SKM-1 treated with dmso at 0.1 percent for 144 hours (cell line): ENCODE measurements at regions not wholly inside any gene's neighbourhood (a gene's known extent, or its start where the extent isn't known, plus 50 kb on each side); places are given as distances from the start of the nearest gene placed in this dataset.

Experiments
- DNase-seq: peaks from one replicate; lab custom pipeline; 2025; ENCODE audit not compliant: unreplicated experiment; lab: John Stamatoyannopoulos, UW

DNA sequence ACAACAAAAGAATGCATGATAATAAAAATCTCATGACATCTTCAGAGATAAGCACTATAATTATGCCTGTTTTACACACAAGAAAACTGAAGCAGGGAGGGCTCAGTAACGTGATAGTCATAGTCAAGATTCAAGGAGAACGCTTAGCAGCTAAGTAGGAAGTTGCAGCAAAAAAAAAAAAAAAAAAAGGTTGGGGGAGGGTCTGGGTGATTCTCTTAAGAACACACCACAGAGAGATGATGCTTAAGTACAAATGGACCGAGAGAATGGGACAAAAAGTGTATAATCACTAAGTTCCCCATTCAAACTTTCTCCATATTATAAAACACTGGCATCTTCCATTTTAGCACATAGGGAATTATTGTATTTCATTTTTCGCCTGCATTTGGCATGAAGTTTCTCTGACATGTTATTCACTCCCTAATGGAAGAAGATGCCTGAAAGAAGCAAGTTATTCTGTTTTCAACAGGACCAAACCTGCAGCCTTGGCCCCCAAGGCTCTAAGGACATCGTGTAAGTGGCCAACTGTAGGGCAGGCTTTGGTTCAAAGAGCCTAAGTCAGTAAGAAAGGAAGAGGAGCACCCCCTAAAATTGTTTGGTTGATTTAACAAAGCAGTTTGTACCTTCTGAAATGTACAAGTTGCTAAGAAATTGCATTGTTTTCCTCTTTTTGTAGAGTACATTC is 142.9 kb upstream of the TMPO start:
- DNase-seq: no peak

DNA sequence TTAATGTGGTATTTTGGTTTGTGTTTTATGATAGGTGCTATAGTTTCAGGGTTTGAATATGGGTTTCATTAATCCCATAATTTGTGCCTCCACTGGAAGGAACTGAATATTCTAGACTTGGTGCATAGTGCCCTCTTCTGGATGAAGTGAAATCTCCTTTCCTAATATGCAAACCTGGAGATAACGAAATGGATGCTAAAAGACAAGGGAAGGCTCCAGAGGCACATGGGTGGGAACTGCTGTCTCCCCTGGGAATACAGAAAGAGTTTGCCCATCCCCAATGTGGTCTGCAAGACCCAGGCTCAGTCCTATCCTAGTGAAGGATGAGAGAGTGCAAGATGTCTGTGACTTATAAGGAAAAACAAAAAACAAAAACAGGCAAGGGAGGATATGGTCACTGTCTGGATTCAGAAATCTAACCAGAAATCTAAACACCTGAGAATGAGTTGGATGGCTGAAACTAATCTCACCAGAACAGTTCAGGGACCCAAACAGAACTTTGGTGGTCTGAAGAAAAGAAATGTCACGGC is 142.3 kb upstream of the TMPO start:
- DNase-seq: peak; percentile 16

GRCh38 chr12:98374007-98374406 is 141.4 kb upstream of the TMPO start:
- no peak for DNase-seq

DNA sequence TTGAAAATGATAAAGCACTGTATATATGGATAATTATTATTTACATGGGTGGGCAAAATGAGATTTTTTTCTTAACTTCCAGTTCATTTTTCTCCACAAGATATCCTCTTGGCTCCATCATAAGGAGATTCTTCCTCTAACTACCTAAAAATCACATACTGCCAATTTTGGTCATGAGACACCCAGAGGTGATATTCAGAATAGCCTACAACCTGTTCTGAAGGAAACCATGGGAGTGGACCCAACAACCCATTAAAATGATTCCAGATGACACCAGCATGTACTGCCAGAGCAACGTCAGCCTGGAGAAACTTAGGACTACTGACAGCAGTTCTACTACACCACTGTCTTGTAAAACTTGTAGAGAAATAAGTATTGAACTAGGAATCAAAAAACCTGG is 136.3 kb upstream of the TMPO start:
- no peak for DNase-seq

- no peak for DNase-seq
These were observed 129.7 kb upstream of the TMPO start for GRCh38 chr12:98385641-98386040.

GRCh38 chr12:98387444-98387843 is 127.9 kb upstream of the TMPO start:
- DNase-seq: no peak

DNA sequence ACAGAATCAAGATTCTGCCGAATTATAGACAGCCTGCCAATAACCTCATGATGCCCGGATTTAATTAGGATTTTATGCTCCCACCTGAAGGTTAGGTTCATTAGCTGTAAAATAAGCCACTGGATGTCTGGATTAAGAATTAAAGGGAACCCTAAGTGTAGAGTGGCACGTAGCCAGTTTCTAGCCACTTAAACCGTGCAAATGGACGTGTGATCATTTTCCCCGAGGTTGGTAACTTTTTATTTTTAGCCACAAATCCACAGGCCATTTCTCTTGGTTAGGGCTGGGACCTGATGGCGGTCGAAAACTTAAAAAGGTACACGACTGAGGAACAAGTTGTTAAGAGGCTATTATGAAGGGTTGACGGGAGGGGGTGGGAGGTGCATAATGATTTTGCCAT is 127.3 kb upstream of the TMPO start:
- no peak for DNase-seq

DNA sequence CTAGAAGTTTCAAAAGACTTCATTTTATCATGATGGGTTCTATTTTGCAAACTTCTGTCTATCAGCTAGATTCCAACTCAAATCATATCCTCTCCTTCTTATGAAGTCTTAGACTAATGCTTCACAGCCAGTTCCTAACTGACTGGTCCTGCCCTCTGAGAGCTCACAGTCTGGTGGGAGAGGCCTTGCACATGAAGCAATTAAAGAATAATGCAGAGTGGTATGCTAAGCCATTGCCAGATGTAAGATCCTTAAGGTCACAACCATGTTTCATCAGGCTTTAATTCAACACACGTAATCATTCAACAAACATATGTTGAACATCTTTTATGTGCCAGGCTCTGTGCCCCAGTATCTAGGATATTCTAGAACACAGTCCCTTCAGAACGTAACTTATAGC is 125.8 kb upstream of the TMPO start:
- DNase-seq: no peak

DNA sequence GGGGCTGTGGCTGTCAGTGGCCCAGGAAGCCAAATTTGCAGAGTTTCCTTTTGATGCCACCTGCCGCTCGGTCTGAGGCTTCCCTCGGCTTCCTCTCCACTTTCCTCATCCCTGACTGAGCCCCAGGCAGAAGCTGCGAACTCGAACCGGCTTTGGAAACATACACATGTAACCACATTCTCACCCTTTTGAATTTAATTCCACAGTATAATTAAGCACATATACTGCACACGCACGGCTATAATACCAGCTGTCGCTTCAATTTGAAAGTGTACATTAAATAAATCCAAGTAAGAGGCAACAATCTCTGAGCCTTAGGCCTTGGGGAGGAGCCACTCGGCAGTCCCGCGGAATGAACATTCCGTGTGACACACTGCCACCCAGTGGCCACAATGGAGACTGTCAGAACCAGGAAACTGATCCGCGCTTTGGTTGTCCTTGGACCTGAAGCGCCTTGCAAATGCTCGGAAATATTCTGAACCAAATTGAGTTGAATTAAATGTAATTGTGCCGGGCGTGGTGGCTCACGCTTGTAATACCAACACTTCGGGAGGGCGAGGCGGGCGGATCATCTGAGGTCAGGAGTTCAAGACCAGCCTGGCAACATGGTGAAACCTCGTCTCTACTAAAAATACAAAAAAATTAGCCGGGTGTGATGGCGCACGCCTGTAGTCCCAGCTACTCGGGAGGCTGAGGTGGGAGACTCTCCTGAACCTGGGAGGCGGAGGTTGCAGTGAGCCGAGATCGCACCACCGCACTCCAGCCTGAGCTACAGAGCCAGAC is 117.9 kb upstream of the TMPO start:
- peak; percentile 45 for DNase-seq

- DNase-seq: peak; percentile 9
These were observed 115.9 kb upstream of the TMPO start for GRCh38 chr12:98399532-98399931.

- no peak for DNase-seq
These were observed 114.0 kb upstream of the TMPO start for GRCh38 chr12:98401427-98401826.

DNA sequence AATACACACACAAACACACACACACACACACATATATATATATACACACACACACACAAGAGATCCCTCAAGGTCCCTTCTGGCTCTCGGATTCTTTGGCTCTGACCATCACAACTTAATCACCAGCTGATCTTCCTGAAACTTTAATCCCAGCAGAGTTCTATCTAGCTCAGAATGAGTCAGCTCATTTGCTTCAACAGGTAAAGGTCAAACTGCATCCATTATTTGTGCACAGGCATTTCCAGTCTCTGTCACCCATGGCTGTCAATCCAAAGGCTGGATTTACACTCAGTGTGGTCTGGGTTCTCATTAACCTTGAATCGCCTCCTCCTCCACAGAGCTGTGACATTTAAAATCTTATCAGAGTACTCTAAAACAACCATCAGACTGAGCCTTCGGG is 113.3 kb upstream of the TMPO start:
- no peak for DNase-seq

GRCh38 chr12:98402671-98403070 is 112.7 kb upstream of the TMPO start:
- DNase-seq: no peak

DNA sequence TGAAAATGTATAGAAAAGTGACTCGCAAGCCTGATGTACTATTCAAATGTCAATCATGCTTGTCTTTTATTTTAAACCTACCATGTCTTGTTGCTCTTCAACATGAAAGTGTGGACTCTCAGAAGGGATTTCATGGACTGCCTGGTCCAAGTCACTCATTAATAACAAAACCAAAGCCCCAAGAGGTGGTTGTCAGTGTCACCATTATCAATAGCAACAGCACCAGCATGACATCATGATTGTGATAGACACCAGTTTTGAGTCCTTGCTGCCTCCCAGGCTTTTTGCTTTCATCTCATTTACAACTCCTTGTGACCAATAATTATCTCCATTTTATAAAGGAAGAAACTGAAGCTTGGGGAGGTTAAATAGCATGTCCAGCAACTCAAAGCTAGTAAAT is 112.0 kb upstream of the TMPO start:
- no peak for DNase-seq

- no peak for DNase-seq
These were observed 111.5 kb upstream of the TMPO start for GRCh38 chr12:98403936-98404335.

- no peak for DNase-seq
These were observed 109.5 kb upstream of the TMPO start for GRCh38 chr12:98405805-98406366.

GRCh38 chr12:98406378-98406777 is 109.0 kb upstream of the TMPO start:
- no peak for DNase-seq

GRCh38 chr12:98408681-98409080 is 106.7 kb upstream of the TMPO start:
- DNase-seq: peak; percentile 40

GRCh38 chr12:98409548-98409947 is 105.8 kb upstream of the TMPO start:
- no peak for DNase-seq

GRCh38 chr12:98410356-98410755 is 105.0 kb upstream of the TMPO start:
- no peak for DNase-seq

DNA sequence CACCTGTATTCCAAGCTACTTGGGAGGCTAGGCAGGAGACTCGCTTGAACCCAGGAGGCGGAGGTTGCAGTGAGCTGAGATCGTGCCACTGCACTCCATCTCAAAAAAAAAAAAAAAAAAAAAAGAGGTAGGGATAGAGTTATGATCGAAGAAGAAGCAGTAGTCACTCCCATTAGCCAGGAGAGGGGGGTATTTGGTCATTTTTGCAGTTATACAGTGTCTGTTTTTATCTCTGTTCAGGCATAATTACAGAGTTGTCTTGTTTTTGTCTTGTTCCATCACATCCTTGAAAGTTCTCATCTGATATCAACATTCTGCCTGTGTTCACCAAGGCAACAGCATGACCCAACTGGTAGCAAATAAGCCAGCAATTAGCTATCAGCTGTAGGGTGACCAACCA is 98.5 kb upstream of the TMPO start:
- DNase-seq: no peak

DNA sequence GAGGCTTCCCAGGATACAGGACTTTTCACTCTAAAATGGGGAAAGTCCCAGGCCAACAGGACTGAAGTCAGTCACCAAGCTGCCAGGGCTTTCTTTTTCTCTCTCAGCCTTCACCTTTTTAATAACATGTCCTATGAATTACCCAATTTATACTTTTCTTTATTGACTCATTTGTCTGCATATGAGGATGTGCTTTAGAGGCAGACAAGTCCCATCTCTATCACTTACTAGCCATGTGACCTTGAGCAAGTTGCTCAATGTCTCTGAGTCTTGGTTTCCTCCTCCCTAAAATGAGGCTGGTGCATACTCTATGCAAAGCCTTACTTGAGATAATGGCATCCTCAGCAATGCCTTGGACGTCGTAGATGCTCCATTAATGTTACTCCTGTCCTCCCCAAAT is 98.1 kb upstream of the TMPO start:
- no peak for DNase-seq
